ENCODE measurements at regions not wholly inside any gene's neighbourhood (a gene's known extent, or its start where the extent isn't known, plus 50 kb on each side); places are given as distances from the start of the nearest gene placed in this dataset.

DNA sequence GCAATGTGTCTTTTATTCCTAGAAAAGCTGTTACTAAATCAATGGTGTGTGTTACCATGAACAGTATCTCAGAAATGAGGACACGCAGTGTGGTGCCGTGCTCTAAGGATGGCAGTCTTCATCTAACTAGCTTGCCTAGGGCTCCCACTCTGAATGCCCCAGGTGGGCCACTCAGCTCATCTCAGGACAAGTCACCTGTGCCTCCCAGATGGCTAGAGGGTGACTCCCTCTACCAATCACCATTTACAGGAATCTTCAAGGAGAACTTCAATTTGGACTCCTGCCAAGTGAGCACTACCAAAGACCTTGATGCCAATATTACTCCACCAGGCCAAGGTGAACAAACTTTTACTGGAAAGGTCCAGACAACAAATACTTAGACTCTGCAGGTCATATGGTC, 202.8 kb upstream of the FOXQ1 start:
- H3K27me3 Mint-ChIP-seq (ENCODE audit: low read depth), result peaks cover 63% of the 10 kb centered on the region
- peaks cover 18% of the 10 kb centered on the region for H3K4me1 Mint-ChIP-seq
- no peak overlapping the region for H3K4me3 Mint-ChIP-seq
- TF ChIP-seq ATF1 (CRISPR knock-in tag; IDR thresholded peaks at IDR 0.05) (no peak), RELA (CRISPR knock-in tag; IDR thresholded peaks at IDR 0.05; ENCODE audit: borderline replicate concordance) (no peak), MYBL2 (CRISPR knock-in tag; IDR thresholded peaks at IDR 0.05) (no peak), TCF7 (CRISPR knock-in tag; IDR thresholded peaks at IDR 0.05; ENCODE audit: low read depth) (no peak), IRF2 (CRISPR knock-in tag; IDR thresholded peaks at IDR 0.05; ENCODE audit: borderline replicate concordance, low read depth) (no peak), JUN (CRISPR knock-in tag; IDR thresholded peaks at IDR 0.05) (no peak), ZNF671 (CRISPR knock-in tag; IDR thresholded peaks at IDR 0.05) (no peak), CREB1 (CRISPR knock-in tag; IDR thresholded peaks at IDR 0.05) (no peak), FOXJ3 (CRISPR knock-in tag; IDR thresholded peaks at IDR 0.05; ENCODE audit: borderline replicate concordance) (no peak), TEAD4 (CRISPR knock-in tag; IDR thresholded peaks at IDR 0.05) (no peak)
- TF ChIP-seq, protein P1, sequence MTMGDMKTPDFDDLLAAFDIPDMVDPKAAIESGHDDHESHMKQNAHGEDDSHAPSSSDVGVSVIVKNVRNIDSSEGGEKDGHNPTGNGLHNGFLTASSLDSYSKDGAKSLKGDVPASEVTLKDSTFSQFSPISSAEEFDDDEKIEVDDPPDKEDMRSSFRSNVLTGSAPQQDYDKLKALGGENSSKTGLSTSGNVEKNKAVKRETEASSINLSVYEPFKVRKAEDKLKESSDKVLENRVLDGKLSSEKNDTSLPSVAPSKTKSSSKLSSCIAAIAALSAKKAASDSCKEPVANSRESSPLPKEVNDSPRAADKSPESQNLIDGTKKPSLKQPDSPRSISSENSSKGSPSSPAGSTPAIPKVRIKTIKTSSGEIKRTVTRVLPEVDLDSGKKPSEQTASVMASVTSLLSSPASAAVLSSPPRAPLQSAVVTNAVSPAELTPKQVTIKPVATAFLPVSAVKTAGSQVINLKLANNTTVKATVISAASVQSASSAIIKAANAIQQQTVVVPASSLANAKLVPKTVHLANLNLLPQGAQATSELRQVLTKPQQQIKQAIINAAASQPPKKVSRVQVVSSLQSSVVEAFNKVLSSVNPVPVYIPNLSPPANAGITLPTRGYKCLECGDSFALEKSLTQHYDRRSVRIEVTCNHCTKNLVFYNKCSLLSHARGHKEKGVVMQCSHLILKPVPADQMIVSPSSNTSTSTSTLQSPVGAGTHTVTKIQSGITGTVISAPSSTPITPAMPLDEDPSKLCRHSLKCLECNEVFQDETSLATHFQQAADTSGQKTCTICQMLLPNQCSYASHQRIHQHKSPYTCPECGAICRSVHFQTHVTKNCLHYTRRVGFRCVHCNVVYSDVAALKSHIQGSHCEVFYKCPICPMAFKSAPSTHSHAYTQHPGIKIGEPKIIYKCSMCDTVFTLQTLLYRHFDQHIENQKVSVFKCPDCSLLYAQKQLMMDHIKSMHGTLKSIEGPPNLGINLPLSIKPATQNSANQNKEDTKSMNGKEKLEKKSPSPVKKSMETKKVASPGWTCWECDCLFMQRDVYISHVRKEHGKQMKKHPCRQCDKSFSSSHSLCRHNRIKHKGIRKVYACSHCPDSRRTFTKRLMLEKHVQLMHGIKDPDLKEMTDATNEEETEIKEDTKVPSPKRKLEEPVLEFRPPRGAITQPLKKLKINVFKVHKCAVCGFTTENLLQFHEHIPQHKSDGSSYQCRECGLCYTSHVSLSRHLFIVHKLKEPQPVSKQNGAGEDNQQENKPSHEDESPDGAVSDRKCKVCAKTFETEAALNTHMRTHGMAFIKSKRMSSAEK (CRISPR knock-in tag; IDR thresholded peaks at IDR 0.05; ENCODE audit: borderline replicate concordance), result no peak
- TF ChIP-seq, protein P2, sequence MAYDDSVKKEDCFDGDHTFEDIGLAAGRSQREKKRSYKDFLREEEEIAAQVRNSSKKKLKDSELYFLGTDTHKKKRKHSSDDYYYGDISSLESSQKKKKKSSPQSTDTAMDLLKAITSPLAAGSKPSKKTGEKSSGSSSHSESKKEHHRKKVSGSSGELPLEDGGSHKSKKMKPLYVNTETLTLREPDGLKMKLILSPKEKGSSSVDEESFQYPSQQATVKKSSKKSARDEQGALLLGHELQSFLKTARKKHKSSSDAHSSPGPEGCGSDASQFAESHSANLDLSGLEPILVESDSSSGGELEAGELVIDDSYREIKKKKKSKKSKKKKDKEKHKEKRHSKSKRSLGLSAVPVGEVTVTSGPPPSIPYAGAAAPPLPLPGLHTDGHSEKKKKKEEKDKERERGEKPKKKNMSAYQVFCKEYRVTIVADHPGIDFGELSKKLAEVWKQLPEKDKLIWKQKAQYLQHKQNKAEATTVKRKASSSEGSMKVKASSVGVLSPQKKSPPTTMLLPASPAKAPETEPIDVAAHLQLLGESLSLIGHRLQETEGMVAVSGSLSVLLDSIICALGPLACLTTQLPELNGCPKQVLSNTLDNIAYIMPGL (CRISPR knock-in tag; IDR thresholded peaks at IDR 0.05), result no peak
- ATAC-seq (no peak), DNase-seq (ENCODE audit: low spot score) (no peak)
- no peak overlapping the region for H3K27ac Mint-ChIP-seq
- POLR2A ChIA-PET, result no interaction called here
- H3K9me3 Mint-ChIP-seq, result peaks cover 23% of the 10 kb centered on the region
- peaks cover 15% of the 10 kb centered on the region for H3K36me3 Mint-ChIP-seq
- CTCF ChIA-PET, result no interaction called here

DNA sequence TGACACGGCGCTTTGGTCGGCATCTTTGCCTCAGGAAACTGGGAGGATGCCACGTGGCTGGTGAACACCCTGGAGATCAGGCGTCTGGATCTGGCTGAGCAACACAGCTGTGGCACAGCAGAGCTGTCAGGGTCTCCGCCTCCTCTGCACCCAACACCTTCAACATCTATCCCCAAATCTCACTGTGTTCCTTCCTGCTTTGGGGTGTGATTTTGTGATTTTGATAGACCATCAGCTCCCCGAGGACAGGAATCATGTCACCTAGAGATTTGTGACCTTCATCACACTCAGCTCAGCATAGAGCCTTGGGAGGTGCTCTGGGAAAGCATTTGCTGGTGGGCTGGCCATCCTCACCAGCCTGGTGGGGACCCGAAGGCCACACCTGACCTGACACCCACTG, 203.7 kb upstream of the FOXQ1 start:
- H3K36me3 Mint-ChIP-seq, result peaks cover 15% of the 10 kb centered on the region
- DNase-seq (ENCODE audit: low spot score) (no peak), ATAC-seq (no peak)
- peaks cover 72% of the 10 kb centered on the region for H3K27me3 Mint-ChIP-seq (ENCODE audit: low read depth)
- H3K4me1 Mint-ChIP-seq, result peaks cover 27% of the 10 kb centered on the region
- H3K9me3 Mint-ChIP-seq, result peaks cover 23% of the 10 kb centered on the region
- no peak overlapping the region for H3K27ac Mint-ChIP-seq
- ChIA-PET CTCF (no interaction called here), POLR2A (no interaction called here)
- no peak overlapping the region for H3K4me3 Mint-ChIP-seq
- TF ChIP-seq KAT7 (CRISPR knock-in tag; IDR thresholded peaks at IDR 0.05; ENCODE audit: borderline replicate concordance) (no peak), EMX1 (CRISPR knock-in tag; IDR thresholded peaks at IDR 0.05) (no peak), ETV6 (CRISPR knock-in tag; IDR thresholded peaks at IDR 0.05) (no peak), ZNF671 (CRISPR knock-in tag; IDR thresholded peaks at IDR 0.05) (no peak), ZBTB21 (CRISPR knock-in tag; IDR thresholded peaks at IDR 0.05; ENCODE audit: borderline replicate concordance) (no peak), SMAD4 (CRISPR knock-in tag; IDR thresholded peaks at IDR 0.05) (no peak), JAZF1 (CRISPR knock-in tag; IDR thresholded peaks at IDR 0.05) (no peak)
- TF ChIP-seq, protein P3, sequence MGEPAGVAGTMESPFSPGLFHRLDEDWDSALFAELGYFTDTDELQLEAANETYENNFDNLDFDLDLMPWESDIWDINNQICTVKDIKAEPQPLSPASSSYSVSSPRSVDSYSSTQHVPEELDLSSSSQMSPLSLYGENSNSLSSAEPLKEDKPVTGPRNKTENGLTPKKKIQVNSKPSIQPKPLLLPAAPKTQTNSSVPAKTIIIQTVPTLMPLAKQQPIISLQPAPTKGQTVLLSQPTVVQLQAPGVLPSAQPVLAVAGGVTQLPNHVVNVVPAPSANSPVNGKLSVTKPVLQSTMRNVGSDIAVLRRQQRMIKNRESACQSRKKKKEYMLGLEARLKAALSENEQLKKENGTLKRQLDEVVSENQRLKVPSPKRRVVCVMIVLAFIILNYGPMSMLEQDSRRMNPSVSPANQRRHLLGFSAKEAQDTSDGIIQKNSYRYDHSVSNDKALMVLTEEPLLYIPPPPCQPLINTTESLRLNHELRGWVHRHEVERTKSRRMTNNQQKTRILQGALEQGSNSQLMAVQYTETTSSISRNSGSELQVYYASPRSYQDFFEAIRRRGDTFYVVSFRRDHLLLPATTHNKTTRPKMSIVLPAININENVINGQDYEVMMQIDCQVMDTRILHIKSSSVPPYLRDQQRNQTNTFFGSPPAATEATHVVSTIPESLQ (CRISPR knock-in tag; IDR thresholded peaks at IDR 0.05), result no peak
- TF ChIP-seq, protein P4, sequence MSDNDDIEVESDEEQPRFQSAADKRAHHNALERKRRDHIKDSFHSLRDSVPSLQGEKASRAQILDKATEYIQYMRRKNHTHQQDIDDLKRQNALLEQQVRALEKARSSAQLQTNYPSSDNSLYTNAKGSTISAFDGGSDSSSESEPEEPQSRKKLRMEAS (CRISPR knock-in tag; IDR thresholded peaks at IDR 0.05), result no peak
- TF ChIP-seq, protein P5, sequence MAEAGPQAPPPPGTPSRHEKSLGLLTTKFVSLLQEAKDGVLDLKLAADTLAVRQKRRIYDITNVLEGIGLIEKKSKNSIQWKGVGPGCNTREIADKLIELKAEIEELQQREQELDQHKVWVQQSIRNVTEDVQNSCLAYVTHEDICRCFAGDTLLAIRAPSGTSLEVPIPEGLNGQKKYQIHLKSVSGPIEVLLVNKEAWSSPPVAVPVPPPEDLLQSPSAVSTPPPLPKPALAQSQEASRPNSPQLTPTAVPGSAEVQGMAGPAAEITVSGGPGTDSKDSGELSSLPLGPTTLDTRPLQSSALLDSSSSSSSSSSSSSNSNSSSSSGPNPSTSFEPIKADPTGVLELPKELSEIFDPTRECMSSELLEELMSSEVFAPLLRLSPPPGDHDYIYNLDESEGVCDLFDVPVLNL (CRISPR knock-in tag; IDR thresholded peaks at IDR 0.05; ENCODE audit: borderline replicate concordance, low read depth), result no peak
- TF ChIP-seq, protein P6, sequence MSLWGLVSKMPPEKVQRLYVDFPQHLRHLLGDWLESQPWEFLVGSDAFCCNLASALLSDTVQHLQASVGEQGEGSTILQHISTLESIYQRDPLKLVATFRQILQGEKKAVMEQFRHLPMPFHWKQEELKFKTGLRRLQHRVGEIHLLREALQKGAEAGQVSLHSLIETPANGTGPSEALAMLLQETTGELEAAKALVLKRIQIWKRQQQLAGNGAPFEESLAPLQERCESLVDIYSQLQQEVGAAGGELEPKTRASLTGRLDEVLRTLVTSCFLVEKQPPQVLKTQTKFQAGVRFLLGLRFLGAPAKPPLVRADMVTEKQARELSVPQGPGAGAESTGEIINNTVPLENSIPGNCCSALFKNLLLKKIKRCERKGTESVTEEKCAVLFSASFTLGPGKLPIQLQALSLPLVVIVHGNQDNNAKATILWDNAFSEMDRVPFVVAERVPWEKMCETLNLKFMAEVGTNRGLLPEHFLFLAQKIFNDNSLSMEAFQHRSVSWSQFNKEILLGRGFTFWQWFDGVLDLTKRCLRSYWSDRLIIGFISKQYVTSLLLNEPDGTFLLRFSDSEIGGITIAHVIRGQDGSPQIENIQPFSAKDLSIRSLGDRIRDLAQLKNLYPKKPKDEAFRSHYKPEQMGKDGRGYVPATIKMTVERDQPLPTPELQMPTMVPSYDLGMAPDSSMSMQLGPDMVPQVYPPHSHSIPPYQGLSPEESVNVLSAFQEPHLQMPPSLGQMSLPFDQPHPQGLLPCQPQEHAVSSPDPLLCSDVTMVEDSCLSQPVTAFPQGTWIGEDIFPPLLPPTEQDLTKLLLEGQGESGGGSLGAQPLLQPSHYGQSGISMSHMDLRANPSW (CRISPR knock-in tag; conservative IDR thresholded peaks at IDR 0.05; ENCODE audit: low read depth), result no peak
